Fibroblast of lung (primary cell): ENCODE measurements at regions not wholly inside any gene's neighbourhood (a gene's known extent, or its start where the extent isn't known, plus 50 kb on each side); places are given as distances from the start of the nearest gene placed in this dataset.

Source experiments
- CTCF ChIP-seq, 2 donors: IDR thresholded peaks in 1 of 2; conservative IDR thresholded peaks in 1 of 2; 1 replicate in 1 of 2; 2 replicates in 1 of 2; pipeline ENCODE4 v1.5.1; 2011 to 2012; ENCODE audit warnings: low read length in 2 of 2, control low read depth in 1 of 2, inconsistent platforms in 1 of 2, low read depth in 1 of 2, mild to moderate bottlenecking in 1 of 2
- EZH2 ChIP-seq: IDR thresholded peaks from 2 replicates; pipeline ENCODE4 v1.5.1; 2012; ENCODE audit warnings: low read length, control low read depth, mild to moderate bottlenecking; ENCODE audit errors: missing control alignments

- no peak for TF ChIP-seq CTCF (conservative IDR thresholded peaks at IDR 0.05 in 1 of 2, IDR thresholded peaks at IDR 0.05 in 1 of 2; ENCODE audit: low read depth in 1 of 2, low read length in 2 of 2)
- TF ChIP-seq EZH2, result no peak
Observed at GRCh38 chr10:120406376-120406775, 50.7 kb upstream of the PLPP4 start.
